Fibroblast of lung (primary cell): ENCODE measurements at regions not wholly inside any gene's neighbourhood (a gene's known extent, or its start where the extent isn't known, plus 50 kb on each side); places are given as distances from the start of the nearest gene placed in this dataset.

Source experiments
- DNase-seq, 2 donors: peaks; one replicate each; pipeline versions ENCODE4 v3.0.0 to v3.0.0-alpha.2; 2010; ENCODE audit warnings: low read depth in 2 of 2
- H2AFZ ChIP-seq: 2 replicates; pipeline ENCODE4 v1.5.1; 2012; ENCODE audit warnings: low read length, control low read depth, inconsistent platforms
- H3K27ac ChIP-seq: 2 replicates; pipeline ENCODE4 v1.5.1; 2011; ENCODE audit warnings: low read length, control low read depth; ENCODE audit not compliant: insufficient read depth
- H3K27me3 ChIP-seq: 2 replicates; pipeline ENCODE4 v1.5.1; 2011; ENCODE audit warnings: mild to moderate bottlenecking, low read length; ENCODE audit not compliant: control insufficient read depth, insufficient read depth
- H3K36me3 ChIP-seq: 2 replicates; pipeline ENCODE4 v1.5.1; 2011; ENCODE audit warnings: low read length; ENCODE audit not compliant: control insufficient read depth, insufficient read depth
- H3K4me1 ChIP-seq: 2 replicates; pipeline ENCODE4 v1.5.1; 2011; ENCODE audit warnings: low read length; ENCODE audit not compliant: control insufficient read depth, insufficient read depth; ENCODE audit errors: extremely low read depth
- H3K4me2 ChIP-seq: 2 replicates; pipeline ENCODE4 v1.5.1; 2011; ENCODE audit warnings: low read length, control low read depth; ENCODE audit not compliant: insufficient read depth; ENCODE audit errors: extremely low read depth
- H3K4me3 ChIP-seq, 4 experiments: fragments of 200-600 bp in 1 of 4; sonication (generic) in 1 of 4; replicated peaks in 1 of 4; 2 replicates each; pipeline ENCODE4 v1.5.1; 2011 to 2016; ENCODE audit warnings: low read length in 4 of 4, low read depth in 3 of 4, mild to moderate bottlenecking in 3 of 4, control low read depth in 2 of 4, inconsistent platforms in 1 of 4, mixed read lengths in 1 of 4; ENCODE audit not compliant: insufficient read depth in 1 of 4; ENCODE audit errors: control extremely low read depth in 1 of 4
- H3K79me2 ChIP-seq: 2 replicates; pipeline ENCODE4 v1.5.1; 2012; ENCODE audit warnings: mild to moderate bottlenecking, low read length, inconsistent platforms; ENCODE audit not compliant: control insufficient read depth, insufficient read depth
- H3K9ac ChIP-seq: 2 replicates; pipeline ENCODE4 v1.5.1; 2011; ENCODE audit warnings: mild to moderate bottlenecking, low read length, control low read depth; ENCODE audit not compliant: insufficient read depth
- H3K9me3 ChIP-seq: 2 replicates; pipeline ENCODE4 v1.5.1; 2012; ENCODE audit warnings: low read depth, low read length; ENCODE audit not compliant: control insufficient read depth, insufficient read depth
- H4K20me1 ChIP-seq: 2 replicates; pipeline ENCODE4 v1.5.1; 2011; ENCODE audit warnings: low read length; ENCODE audit not compliant: control insufficient read depth, insufficient read depth; ENCODE audit errors: extremely low read depth
- EZH2 ChIP-seq: IDR thresholded peaks from 2 replicates; pipeline ENCODE4 v1.5.1; 2012; ENCODE audit warnings: low read length, control low read depth, mild to moderate bottlenecking; ENCODE audit errors: missing control alignments
- TF ChIP-seq, protein P1 (sequence below), 2 donors: IDR thresholded peaks in 1 of 2; conservative IDR thresholded peaks in 1 of 2; 1 replicate in 1 of 2; 2 replicates in 1 of 2; pipeline ENCODE4 v1.5.1; 2011 to 2012; ENCODE audit warnings: low read length in 2 of 2, control low read depth in 1 of 2, inconsistent platforms in 1 of 2, low read depth in 1 of 2, mild to moderate bottlenecking in 1 of 2

DNA sequence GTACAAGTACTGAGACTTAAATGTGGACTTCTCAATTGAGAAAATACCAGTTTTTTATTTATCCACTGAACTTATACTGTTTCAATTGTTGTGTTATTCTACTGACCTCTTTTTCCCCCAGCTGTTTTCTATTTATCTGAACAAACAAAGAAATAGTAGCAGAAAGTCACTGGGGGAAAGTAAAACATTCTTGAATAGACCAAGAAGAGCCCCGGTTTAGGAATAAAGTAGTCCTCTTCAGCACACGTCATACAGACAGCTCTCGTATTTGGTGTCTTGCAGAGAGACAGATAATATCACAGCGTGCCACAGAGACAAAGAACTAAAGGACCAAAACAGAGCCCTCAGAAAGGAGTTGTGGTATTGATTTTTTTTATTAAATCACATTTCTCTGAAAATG lies 1159.1 kb upstream of the CDH8 start:
- H2AFZ ChIP-seq: no peak overlapping the region
- DNase-seq: no peak

DNA sequence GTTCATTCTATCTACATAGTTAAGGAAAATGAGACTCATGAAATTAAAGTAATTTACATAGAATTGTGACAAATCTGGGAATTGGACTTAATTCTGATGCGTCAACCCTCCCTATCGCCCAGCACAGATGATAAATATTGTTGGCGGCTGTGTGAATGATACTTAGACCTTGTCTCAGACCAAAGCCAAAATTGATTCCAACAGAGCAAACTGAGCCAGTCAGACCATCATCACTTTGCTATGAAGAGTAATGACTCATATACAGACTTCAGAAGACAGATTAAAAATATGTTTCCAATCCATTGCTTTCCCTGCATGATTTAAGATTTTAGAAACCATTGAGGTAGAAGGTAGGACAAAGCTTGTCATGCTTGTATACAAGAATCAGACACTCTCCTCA lies 1156.7 kb upstream of the CDH8 start:
- Histone ChIP-seq H4K20me1 (no peaks in the 10 kb centered on the region), H3K79me2 (no peaks in the 10 kb centered on the region), H3K27me3 (no peaks in the 10 kb centered on the region), H3K9ac (no peak overlapping the region), H3K9me3 (no peaks in the 10 kb centered on the region), H3K4me3 (no peak overlapping the region), H3K27ac (no peak overlapping the region), H3K36me3 (no peaks in the 10 kb centered on the region), H3K4me2 (no peak overlapping the region), H3K4me1 (no peaks in the 10 kb centered on the region), H2AFZ (no peak overlapping the region)
- peak in 1 of 2 donors; percentile 2 for DNase-seq
- TF ChIP-seq EZH2: no peak

More for the DNA sequence above, 1159.1 kb upstream of the CDH8 start:
- H3K4me1 ChIP-seq: no peaks in the 10 kb centered on the region
- no peak overlapping the region for H3K9ac ChIP-seq
- no peaks in the 10 kb centered on the region for H3K79me2 ChIP-seq
- no peaks in the 10 kb centered on the region for H4K20me1 ChIP-seq
- no peak for TF ChIP-seq EZH2
- TF ChIP-seq, protein P1, sequence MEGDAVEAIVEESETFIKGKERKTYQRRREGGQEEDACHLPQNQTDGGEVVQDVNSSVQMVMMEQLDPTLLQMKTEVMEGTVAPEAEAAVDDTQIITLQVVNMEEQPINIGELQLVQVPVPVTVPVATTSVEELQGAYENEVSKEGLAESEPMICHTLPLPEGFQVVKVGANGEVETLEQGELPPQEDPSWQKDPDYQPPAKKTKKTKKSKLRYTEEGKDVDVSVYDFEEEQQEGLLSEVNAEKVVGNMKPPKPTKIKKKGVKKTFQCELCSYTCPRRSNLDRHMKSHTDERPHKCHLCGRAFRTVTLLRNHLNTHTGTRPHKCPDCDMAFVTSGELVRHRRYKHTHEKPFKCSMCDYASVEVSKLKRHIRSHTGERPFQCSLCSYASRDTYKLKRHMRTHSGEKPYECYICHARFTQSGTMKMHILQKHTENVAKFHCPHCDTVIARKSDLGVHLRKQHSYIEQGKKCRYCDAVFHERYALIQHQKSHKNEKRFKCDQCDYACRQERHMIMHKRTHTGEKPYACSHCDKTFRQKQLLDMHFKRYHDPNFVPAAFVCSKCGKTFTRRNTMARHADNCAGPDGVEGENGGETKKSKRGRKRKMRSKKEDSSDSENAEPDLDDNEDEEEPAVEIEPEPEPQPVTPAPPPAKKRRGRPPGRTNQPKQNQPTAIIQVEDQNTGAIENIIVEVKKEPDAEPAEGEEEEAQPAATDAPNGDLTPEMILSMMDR (conservative IDR thresholded peaks at IDR 0.05 in 1 of 2, IDR thresholded peaks at IDR 0.05 in 1 of 2; ENCODE audit: low read depth in 1 of 2, low read length in 2 of 2): no peak
- H3K36me3 ChIP-seq: no peaks in the 10 kb centered on the region
- no peaks in the 10 kb centered on the region for H3K27me3 ChIP-seq
- no peak overlapping the region for H3K27ac ChIP-seq
- H3K4me2 ChIP-seq: no peak overlapping the region
- H3K4me3 ChIP-seq: no peak overlapping the region
- H3K9me3 ChIP-seq: no peaks in the 10 kb centered on the region

DNA sequence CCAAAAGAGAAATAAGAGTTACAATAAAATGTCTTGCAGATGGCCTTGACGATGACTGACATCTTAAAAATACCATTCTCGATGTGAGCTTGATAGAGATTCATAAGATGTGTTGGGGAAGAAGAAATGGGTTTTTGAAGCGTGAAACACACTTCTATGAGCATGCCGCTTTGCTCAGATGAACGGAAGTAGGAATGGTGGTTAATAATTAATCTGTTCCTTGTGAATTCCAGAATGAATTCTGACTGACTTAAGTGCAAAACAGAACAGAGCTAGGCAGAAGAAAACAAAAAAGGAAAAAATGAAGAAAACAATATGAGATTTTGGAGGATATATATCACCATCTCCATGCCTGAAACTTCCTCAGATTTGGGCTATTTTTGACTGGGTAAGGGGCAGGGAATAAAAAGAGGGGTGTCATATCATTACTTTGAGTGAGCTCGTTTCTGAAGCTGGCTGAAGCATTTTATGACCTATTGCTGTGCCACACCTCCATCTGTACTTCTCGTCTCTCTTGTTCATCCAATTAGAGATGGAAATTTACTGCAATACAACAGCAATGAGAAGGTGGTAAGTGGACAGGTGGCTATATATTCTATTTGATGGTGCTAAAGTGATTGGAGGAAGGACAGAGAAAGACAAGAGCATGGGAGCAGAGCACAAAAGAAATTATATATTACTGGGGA lies 1152.0 kb upstream of the CDH8 start:
- no peak overlapping the region for H3K9ac ChIP-seq
- no peak overlapping the region for H3K4me3 ChIP-seq
- DNase-seq: no peak
- TF ChIP-seq, protein P1 (conservative IDR thresholded peaks at IDR 0.05 in 1 of 2, IDR thresholded peaks at IDR 0.05 in 1 of 2; ENCODE audit: low read depth in 1 of 2, low read length in 2 of 2): no peak
- TF ChIP-seq EZH2: no peak
- no peak overlapping the region for H2AFZ ChIP-seq
- no peaks in the 10 kb centered on the region for H3K79me2 ChIP-seq
- H3K27ac ChIP-seq: no peak overlapping the region
- H3K4me1 ChIP-seq: no peaks in the 10 kb centered on the region
- no peak overlapping the region for H3K4me2 ChIP-seq
- H3K9me3 ChIP-seq: no peaks in the 10 kb centered on the region
- H4K20me1 ChIP-seq: no peaks in the 10 kb centered on the region
- no peaks in the 10 kb centered on the region for H3K36me3 ChIP-seq
- no peaks in the 10 kb centered on the region for H3K27me3 ChIP-seq
